HCT116 (cell line): ENCODE measurements at regions not wholly inside any gene's neighbourhood (a gene's known extent, or its start where the extent isn't known, plus 50 kb on each side); places are given as distances from the start of the nearest gene placed in this dataset.

Experiments used
- ATAC-seq: fragments of 200-7000 bp; cut with Tn5 transposase; 2 replicates; pipeline ENCODE4 v1.9.1; 2020; ENCODE audit warnings: mild to moderate bottlenecking, moderate library complexity
- BruUV-seq: library from RNA; stranded (reverse); fragments of 400-500 nt; replicated peaks from 2 replicates; lab custom pipeline; 2021; lab: Mats Ljungman, UMichigan
- CTCF ChIA-PET: fragments of 300-600 bp; sonication (Branson Sonifier 250); formaldehyde crosslinking; loops from one replicate; lab custom pipeline; 2021; ENCODE audit warnings: antibody characterized with exemption; lab: Charles Lee
- POLR2A ChIA-PET: fragments of 300-600, 350-600 bp; sonication (Branson Sonifier 250); formaldehyde crosslinking; loops from one replicate; lab custom pipeline; 2021; ENCODE audit warnings: antibody characterized with exemption; lab: Charles Lee
- RAD21 ChIA-PET, 2 experiments: fragments of 300-600 bp; sonication (Branson Sonifier 250); formaldehyde crosslinking; loops; one replicate each; lab custom pipeline; 2023; ENCODE audit warnings: low total read pairs in 2 of 2; ENCODE audit not compliant: uncharacterized antibody in 2 of 2, unreplicated experiment in 2 of 2, low non-redundant PET in 1 of 2; lab: Charles Lee
- DNase-seq: peaks from one replicate; pipeline ENCODE4 v3.0.0-alpha.2; 2010; ENCODE audit warnings: low read depth, low spot score
- H2AFZ ChIP-seq: fragments of 200-600 bp; shearing (Covaris generic), sonication (generic); 2 replicates; pipeline ENCODE4 v1.6.1; 2017; ENCODE audit warnings: low read depth, mixed run types, mixed read lengths, antibody characterized with exemption, low read length; ENCODE audit not compliant: poor library complexity, severe bottlenecking
- H3K27ac ChIP-seq: 2 replicates; pipeline ENCODE4 v1.5.1; 2012; ENCODE audit warnings: low read depth, low read length
- H3K27me3 ChIP-seq: fragments of 200-600 bp; sonication (generic); 2 replicates; pipeline ENCODE4 v1.6.1; 2016; ENCODE audit warnings: mixed run types, low read length, mixed read lengths; ENCODE audit not compliant: insufficient read depth
- H3K36me3 ChIP-seq, 2 experiments: fragments of 200-500 bp in 1 of 2; fragments of 200-600 bp in 1 of 2; sonication (Bioruptor generic) in 1 of 2; sonication (generic) in 1 of 2; 2 replicates each; pipeline versions ENCODE4 v1.5.1 to v1.6.1; 2014 to 2016; ENCODE audit warnings: low read length in 2 of 2, inconsistent platforms in 1 of 2, mixed read lengths in 1 of 2, mixed run types in 1 of 2; ENCODE audit not compliant: insufficient read depth in 2 of 2, control insufficient read depth in 1 of 2
- H3K4me1 ChIP-seq, 2 experiments: fragments of 200-600 bp in 1 of 2; sonication (generic) in 1 of 2; 2 replicates each; pipeline versions ENCODE4 v1.5.1 to v1.6.1; 2012 to 2017; ENCODE audit warnings: low read length in 2 of 2, inconsistent platforms in 1 of 2, mild to moderate bottlenecking in 1 of 2, mixed read lengths in 1 of 2, mixed run types in 1 of 2, moderate library complexity in 1 of 2; ENCODE audit not compliant: insufficient read depth in 2 of 2, control insufficient read depth in 1 of 2
- H3K4me2 ChIP-seq: fragments of 200-600 bp; sonication (generic); 2 replicates; pipeline ENCODE4 v1.6.1; 2017; ENCODE audit warnings: mixed run types, low read length, mixed read lengths
- H3K4me3 ChIP-seq, 2 experiments: fragments of 200-600 bp in 1 of 2; sonication (generic) in 1 of 2; replicated peaks in 1 of 2; 2 replicates each; pipeline ENCODE4 v1.5.1; 2011 to 2016; ENCODE audit warnings: low read length in 2 of 2, control low read depth in 1 of 2, low read depth in 1 of 2, mild to moderate bottlenecking in 1 of 2, mixed read lengths in 1 of 2, mixed run types in 1 of 2
- H3K79me2 ChIP-seq: fragments of 200-600 bp; sonication (generic); 2 replicates; pipeline ENCODE4 v1.6.1; 2017; ENCODE audit warnings: mild to moderate bottlenecking, mixed run types, low read length, moderate library complexity, mixed read lengths; ENCODE audit not compliant: insufficient read depth
- H3K9ac ChIP-seq: fragments of 200-600 bp; sonication (generic); 2 replicates; pipeline ENCODE4 v1.6.1; 2016; ENCODE audit warnings: low read length, mixed read lengths
- H3K9me2 ChIP-seq: fragments of 200-600 bp; sonication (generic), shearing (Covaris generic); 2 replicates; pipeline ENCODE4 v1.6.1; 2017; ENCODE audit warnings: mixed run types, mild to moderate bottlenecking, moderate library complexity; ENCODE audit not compliant: insufficient read depth
- H3K9me3 ChIP-seq, 2 experiments: fragments of 200-500 bp in 1 of 2; fragments of 200-600 bp in 1 of 2; sonication (Bioruptor generic) in 1 of 2; sonication (generic) in 1 of 2; 2 replicates each; pipeline ENCODE4 v1.6.1; 2014 to 2017; ENCODE audit warnings: low read length in 2 of 2, mixed read lengths in 2 of 2, inconsistent platforms in 1 of 2, low read depth in 1 of 2, mild to moderate bottlenecking in 1 of 2, mixed run types in 1 of 2, moderate library complexity in 1 of 2; ENCODE audit not compliant: control insufficient read depth in 1 of 2, insufficient read depth in 1 of 2
- H4K20me1 ChIP-seq: fragments of 200-600 bp; sonication (generic), shearing (Covaris generic); 2 replicates; pipeline ENCODE4 v1.6.1; 2017; ENCODE audit warnings: mixed run types, mild to moderate bottlenecking, moderate library complexity; ENCODE audit not compliant: insufficient read depth
- ATF3 ChIP-seq: IDR thresholded peaks from 2 replicates; pipeline ENCODE4 v1.6.1; 2012
- CEBPB ChIP-seq: IDR thresholded peaks from 2 replicates; pipeline ENCODE4 v1.6.1; 2012; ENCODE audit warnings: low read depth
- CTCF ChIP-seq, 3 experiments: fragments of 200-600 bp in 1 of 3; sonication (generic) in 1 of 3; IDR thresholded peaks in 2 of 3; conservative IDR thresholded peaks in 1 of 3; 2 replicates each; pipeline ENCODE4 v1.5.1; 2012 to 2017; ENCODE audit warnings: low read depth in 2 of 3, low read length in 2 of 3, antibody characterized with exemption in 1 of 3, borderline replicate concordance in 1 of 3, control low read depth in 1 of 3, mild to moderate bottlenecking in 1 of 3, mixed read lengths in 1 of 3, mixed run types in 1 of 3, moderate library complexity in 1 of 3; ENCODE audit not compliant: insufficient read depth in 1 of 3
- FOSL1 ChIP-seq: IDR thresholded peaks from 2 replicates; pipeline ENCODE4 v1.6.1; 2012; ENCODE audit warnings: low read depth
- POLR2A ChIP-seq: IDR thresholded peaks from 2 replicates; pipeline ENCODE4 v1.7.0; 2011; ENCODE audit warnings: borderline replicate concordance; ENCODE audit not compliant: insufficient read depth, insufficient read length; ENCODE audit errors: extremely low read depth
- RAD21 ChIP-seq: IDR thresholded peaks from 2 replicates; pipeline ENCODE4 v1.6.1; 2012; ENCODE audit warnings: low read depth, mild to moderate bottlenecking
- SIN3A ChIP-seq: IDR thresholded peaks from 2 replicates; pipeline ENCODE4 v1.6.1; 2012; ENCODE audit warnings: low read depth
- SP1 ChIP-seq: IDR thresholded peaks from 2 replicates; pipeline ENCODE4 v1.6.1; 2012; ENCODE audit warnings: low read depth
- SRF ChIP-seq: IDR thresholded peaks from 2 replicates; pipeline ENCODE4 v1.6.1; 2012; ENCODE audit warnings: low read depth
- ZNF274 ChIP-seq: fragments of 200-500 bp; sonication (Bioruptor generic); IDR thresholded peaks from 2 replicates; pipeline ENCODE4 v1.6.1; 2014; ENCODE audit warnings: mild to moderate bottlenecking, low read depth, low read length, inconsistent platforms
- intact Hi-C: fragments of 100-400 bp; cut with micrococcal nuclease; formaldehyde crosslinking; loops from 2 replicates; pipeline ENCODE4 v1.10.0; 2022

DNA sequence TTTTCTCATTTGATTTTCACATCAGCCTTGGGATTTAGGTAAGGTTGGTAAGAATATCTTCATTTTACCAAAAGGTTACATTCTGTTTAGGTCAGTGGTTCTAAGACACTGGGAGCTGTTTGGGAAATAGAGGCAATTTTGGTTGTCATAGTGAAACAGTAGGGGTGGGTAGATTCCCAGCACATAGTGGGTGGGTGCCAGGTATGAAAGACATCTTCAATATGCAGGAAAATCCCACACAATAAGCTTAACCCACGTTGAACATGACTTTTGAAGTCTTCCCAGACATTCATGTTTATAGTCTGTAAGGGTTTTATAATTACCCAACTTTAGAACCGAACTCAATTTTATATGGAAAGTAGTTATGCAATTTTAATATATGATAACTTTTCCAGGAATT, 249.6 kb downstream of the SNCA start:
- Histone ChIP-seq H3K9me2 (no peaks in the 10 kb centered on the region), H3K4me2 (no peak overlapping the region), H3K9ac (no peak overlapping the region), H3K4me3 (no peak overlapping the region), H3K27ac (no peak overlapping the region), H3K9me3 (no peaks in the 10 kb centered on the region), H3K27me3 (no peaks in the 10 kb centered on the region), H2AFZ (no peak overlapping the region), H4K20me1 (no peaks in the 10 kb centered on the region), H3K4me1 (no peaks in the 10 kb centered on the region), H3K36me3 (no peaks in the 10 kb centered on the region), H3K79me2 (no peaks in the 10 kb centered on the region)
- no peak for DNase-seq
- POLR2A ChIA-PET, result no interaction called here
- RAD21 ChIA-PET, result no interaction called here
- no TSS peak for BruUV-seq
- TF ChIP-seq ZNF274 (no peak), ATF3 (no peak), SRF (no peak), FOSL1 (no peak), POLR2A (no peak), SP1 (no peak), CEBPB (no peak), RAD21 (no peak)
- ATAC-seq, result no peak
- CTCF ChIA-PET, result interaction anchor here (1.0 kb wide), 2 partner anchors 8 to 321 kb away, joined by 3 read pairs; no protein-coding TSS in a partner anchor
- intact Hi-C loops, result no loop called here

DNA sequence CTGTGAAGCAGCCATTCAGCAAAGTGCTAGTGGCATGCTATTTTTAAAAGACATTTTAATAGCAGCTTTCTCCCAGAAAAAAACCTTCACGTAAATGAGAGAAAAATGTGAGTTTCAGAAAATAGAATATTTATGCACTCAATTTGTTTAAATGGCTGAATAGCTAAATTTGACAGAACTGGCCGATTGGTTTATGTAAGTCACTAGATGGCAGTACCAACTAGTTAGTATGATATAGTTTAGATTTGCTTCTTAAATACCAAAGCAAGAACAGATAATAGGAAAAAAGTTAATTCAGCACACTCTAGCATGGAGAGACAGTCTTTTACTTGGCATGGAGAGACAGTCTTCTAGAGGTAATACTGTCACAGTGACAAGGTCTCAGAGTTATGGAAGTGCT, 250.1 kb downstream of the SNCA start:
- POLR2A ChIA-PET, result no interaction called here
- peak; percentile 7 for DNase-seq

More for the DNA sequence above, 250.1 kb downstream of the SNCA start:
- no peaks in the 10 kb centered on the region for H4K20me1 ChIP-seq
- no peak overlapping the region for H3K27ac ChIP-seq
- no peak overlapping the region for H3K9ac ChIP-seq
- no peak overlapping the region for H3K4me3 ChIP-seq
- ChIA-PET RAD21 (no interaction called here), CTCF (interaction anchor here (1.0 kb wide), 2 partner anchors 8 to 321 kb away, joined by 3 read pairs; no protein-coding TSS in a partner anchor)
- H3K9me2 ChIP-seq, result no peaks in the 10 kb centered on the region
- peak; percentile 20 to 48 (median 26); a peak in 3 of 6 replicates for TF ChIP-seq CTCF (IDR thresholded peaks at IDR 0.05 in 2 of 3, conservative IDR thresholded peaks at IDR 0.05 in 1 of 3; ENCODE audit: borderline replicate concordance in 1 of 3, insufficient read depth in 1 of 3, low read depth in 2 of 3, low read length in 2 of 3)
- TF ChIP-seq SIN3A, result no peak
- TF ChIP-seq RAD21, result peak; percentile 51
- H3K27me3 ChIP-seq, result no peaks in the 10 kb centered on the region
- H2AFZ ChIP-seq, result no peak overlapping the region
- intact Hi-C loops, result no loop called here
- no peaks in the 10 kb centered on the region for H3K79me2 ChIP-seq
- no peaks in the 10 kb centered on the region for H3K9me3 ChIP-seq
- no TSS peak for BruUV-seq
- H3K4me1 ChIP-seq, result no peaks in the 10 kb centered on the region
- H3K36me3 ChIP-seq, result no peaks in the 10 kb centered on the region
- no peak overlapping the region for H3K4me2 ChIP-seq
- ATAC-seq, result peak; percentile 38; the same call in 1 of the 2 replicates
